Loucy (cell line): ENCODE measurements at regions not wholly inside any gene's neighbourhood (a gene's known extent, or its start where the extent isn't known, plus 50 kb on each side); places are given as distances from the start of the nearest gene placed in this dataset.

Source experiments
- CTCF ChIP-seq: fragments of 200-600 bp; sonication (generic); conservative IDR thresholded peaks from 2 replicates; pipeline ENCODE4 v1.5.1; 2014; ENCODE audit warnings: mild to moderate bottlenecking, antibody characterized with exemption, low read length
- EZH2phosphoT487 ChIP-seq: fragments of 200-600 bp; IDR thresholded peaks from 2 replicates; pipeline ENCODE4 v1.6.1; 2018; ENCODE audit warnings: antibody characterized with exemption, mild to moderate bottlenecking, moderate library complexity, borderline replicate concordance

GRCh38 chr7:131276748-131277147 is 50.9 kb upstream of the MKLN1 start:
- TF ChIP-seq CTCF (no peak), EZH2phosphoT487 (no peak)
